Body of pancreas (tissue), 4 donors: ENCODE measurements at regions not wholly inside any gene's neighbourhood (a gene's known extent, or its start where the extent isn't known, plus 50 kb on each side); places are given as distances from the start of the nearest gene placed in this dataset.

Experiments
- ATAC-seq: fragments of 150-250 bp; one replicate; pipeline ENCODE4 v1.9.1; 2016
- DNase-seq, 4 donors: peaks; one replicate each; pipeline ENCODE4 v3.0.0-alpha.2; 2019
- H3K27ac ChIP-seq, 4 donors: fragments of 200-600 bp; sonication (generic); 1 replicate in 3 of 4; 2 replicates in 1 of 4; pipeline versions ENCODE4 v1.5.1 to v1.6.1; 2016 to 2019; ENCODE audit warnings: mild to moderate bottlenecking in 1 of 4, mixed read lengths in 1 of 4, moderate library complexity in 1 of 4
- H3K27me3 ChIP-seq, 2 donors: fragments of 200-600 bp; sonication (generic); one replicate each; pipeline ENCODE4 v1.6.0; 2016; ENCODE audit warnings: mild to moderate bottlenecking in 1 of 2
- H3K36me3 ChIP-seq, 2 donors: fragments of 200-600 bp; sonication (generic); replicated peaks in 1 of 2; 2 replicates each; pipeline ENCODE4 v1.5.1; 2016; ENCODE audit warnings: low read depth in 2 of 2; ENCODE audit not compliant: insufficient read depth in 1 of 2
- H3K4me1 ChIP-seq: fragments of 200-600 bp; sonication (generic); one replicate; pipeline ENCODE4 v1.6.0; 2016
- H3K4me3 ChIP-seq, 2 donors: fragments of 200-600 bp; sonication (generic); 1 replicate in 1 of 2; 2 replicates in 1 of 2; pipeline ENCODE4 v1.5.1; 2016 to 2019
- H3K9me3 ChIP-seq, 3 donors: fragments of 200-600 bp; sonication (generic); 1 replicate in 2 of 3; 2 replicates in 1 of 3; pipeline ENCODE4 v1.5.1; 2016
- POLR2A ChIP-seq, 3 donors: fragments of 450-650 bp; IDR thresholded peaks; one replicate each; pipeline ENCODE4 v1.6.1; 2016; ENCODE audit warnings: antibody characterized with exemption in 3 of 3, mild to moderate bottlenecking in 2 of 3
- WGBS, 2 donors: methylation state at CpG; one replicate each; pipeline ENCODE4 v1.1.5; 2017; 5-methylcytosine and 5-hydroxymethylcytosine counted together
- intact Hi-C: fragments of 100-400 bp; cut with DNase I; formaldehyde crosslinking; loops from one replicate; pipeline ENCODE4 v1.15.1; 2023
- TF ChIP-seq, protein P1 (sequence below), 7 experiments: fragments of 450-650 bp in 4 of 7; fragments of 200-600 bp in 3 of 7; sonication (generic) in 3 of 7; IDR thresholded peaks; one replicate each; pipeline ENCODE4 v1.5.1; 2016 to 2019; ENCODE audit warnings: antibody characterized with exemption in 7 of 7

- Histone ChIP-seq H3K36me3 (no peaks in the 10 kb centered on the region), H3K9me3 (no peaks in the 10 kb centered on the region), H3K27ac (no peak overlapping the region), H3K4me3 (no peak overlapping the region), H3K27me3 (no peaks in the 10 kb centered on the region), H3K4me1 (peaks cover 4% of the 10 kb centered on the region)
- no peak for TF ChIP-seq POLR2A (IDR thresholded peaks at IDR 0.05)
- TF ChIP-seq, protein P1, sequence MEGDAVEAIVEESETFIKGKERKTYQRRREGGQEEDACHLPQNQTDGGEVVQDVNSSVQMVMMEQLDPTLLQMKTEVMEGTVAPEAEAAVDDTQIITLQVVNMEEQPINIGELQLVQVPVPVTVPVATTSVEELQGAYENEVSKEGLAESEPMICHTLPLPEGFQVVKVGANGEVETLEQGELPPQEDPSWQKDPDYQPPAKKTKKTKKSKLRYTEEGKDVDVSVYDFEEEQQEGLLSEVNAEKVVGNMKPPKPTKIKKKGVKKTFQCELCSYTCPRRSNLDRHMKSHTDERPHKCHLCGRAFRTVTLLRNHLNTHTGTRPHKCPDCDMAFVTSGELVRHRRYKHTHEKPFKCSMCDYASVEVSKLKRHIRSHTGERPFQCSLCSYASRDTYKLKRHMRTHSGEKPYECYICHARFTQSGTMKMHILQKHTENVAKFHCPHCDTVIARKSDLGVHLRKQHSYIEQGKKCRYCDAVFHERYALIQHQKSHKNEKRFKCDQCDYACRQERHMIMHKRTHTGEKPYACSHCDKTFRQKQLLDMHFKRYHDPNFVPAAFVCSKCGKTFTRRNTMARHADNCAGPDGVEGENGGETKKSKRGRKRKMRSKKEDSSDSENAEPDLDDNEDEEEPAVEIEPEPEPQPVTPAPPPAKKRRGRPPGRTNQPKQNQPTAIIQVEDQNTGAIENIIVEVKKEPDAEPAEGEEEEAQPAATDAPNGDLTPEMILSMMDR (IDR thresholded peaks at IDR 0.05), result no peak
- 89 to 91% methylated on average over 12 of the region's 12 CpGs for WGBS, 2 donors
- intact Hi-C loops, result no loop called here
- no peak for DNase-seq
- ATAC-seq, result no peak
Measured at GRCh38 chr13:44822291-44822690, 167.0 kb downstream of the NUFIP1 start.

DNA sequence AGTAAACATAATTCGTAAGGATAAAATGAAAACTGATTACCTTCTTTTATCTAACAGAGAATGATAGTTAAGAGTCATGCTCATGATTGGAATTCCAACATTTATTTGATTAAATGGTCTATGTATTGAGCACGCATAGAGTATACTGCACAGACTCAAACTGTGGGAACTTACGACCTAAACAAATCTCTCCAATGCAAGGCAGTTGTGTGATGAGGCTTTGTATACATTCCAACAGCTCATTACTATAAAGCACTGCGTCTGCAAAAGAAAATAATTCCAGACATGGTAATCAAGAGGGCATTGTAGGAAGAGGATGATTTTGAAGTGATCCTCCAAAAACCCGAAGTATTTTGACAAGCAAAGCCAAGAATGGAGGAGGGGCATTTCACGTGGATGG is 169.5 kb downstream of the NUFIP1 start:
- no peak for TF ChIP-seq POLR2A (IDR thresholded peaks at IDR 0.05)
- TF ChIP-seq, protein P1 (IDR thresholded peaks at IDR 0.05), result no peak
- intact Hi-C loops, result no loop called here
- 84 to 85% methylated on average over 6 of the region's 6 CpGs for WGBS, 2 donors

DNA sequence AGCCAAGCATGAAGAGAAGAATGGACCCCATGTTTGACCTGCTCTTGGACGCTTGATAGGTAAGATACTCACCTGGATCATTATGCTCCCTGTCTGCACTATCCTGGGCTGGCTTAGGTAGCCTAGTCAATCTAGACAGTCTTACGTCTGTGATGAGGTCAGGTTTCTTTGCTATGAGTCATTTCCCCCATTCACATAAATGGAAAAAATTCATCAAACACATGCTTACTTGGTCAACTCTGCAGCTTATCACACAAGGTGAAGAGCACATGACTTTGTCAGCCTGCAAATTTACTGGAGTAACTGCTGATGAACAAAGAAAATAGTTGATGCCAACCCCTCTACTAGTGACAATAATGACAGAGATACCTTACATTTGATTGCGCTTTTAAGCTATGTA is 170.0 kb downstream of the NUFIP1 start:
- intact Hi-C loops, result no loop called here
- H3K4me3 ChIP-seq, result no peak overlapping the region
- WGBS, 2 donors, result 67 to 73% methylated on average over 3 of the region's 3 CpGs
- DNase-seq (peak in 2 of 4 donors; percentile 38 to 54), ATAC-seq (peak; percentile 74)
- H3K4me1 ChIP-seq, result peaks cover 13% of the 10 kb centered on the region
- H3K36me3 ChIP-seq, result no peaks in the 10 kb centered on the region
- no peaks in the 10 kb centered on the region for H3K9me3 ChIP-seq
- TF ChIP-seq POLR2A (IDR thresholded peaks at IDR 0.05), result no peak
- TF ChIP-seq, protein P1 (IDR thresholded peaks at IDR 0.05), result no peak
- no peaks in the 10 kb centered on the region for H3K27me3 ChIP-seq
- H3K27ac ChIP-seq, result peak overlapping the region in 2 of 4 donors; percentile 32 to 76

More for the DNA sequence above, 169.5 kb downstream of the NUFIP1 start:
- no peaks in the 10 kb centered on the region for H3K27me3 ChIP-seq
- no peaks in the 10 kb centered on the region for H3K9me3 ChIP-seq
- no peaks in the 10 kb centered on the region for H3K36me3 ChIP-seq
- no peak for DNase-seq
- H3K4me1 ChIP-seq, result peaks cover 13% of the 10 kb centered on the region
- peak overlapping the region in 1 of 4 donors; percentile 25 for H3K27ac ChIP-seq
- no peak for ATAC-seq
- no peak overlapping the region for H3K4me3 ChIP-seq

DNA sequence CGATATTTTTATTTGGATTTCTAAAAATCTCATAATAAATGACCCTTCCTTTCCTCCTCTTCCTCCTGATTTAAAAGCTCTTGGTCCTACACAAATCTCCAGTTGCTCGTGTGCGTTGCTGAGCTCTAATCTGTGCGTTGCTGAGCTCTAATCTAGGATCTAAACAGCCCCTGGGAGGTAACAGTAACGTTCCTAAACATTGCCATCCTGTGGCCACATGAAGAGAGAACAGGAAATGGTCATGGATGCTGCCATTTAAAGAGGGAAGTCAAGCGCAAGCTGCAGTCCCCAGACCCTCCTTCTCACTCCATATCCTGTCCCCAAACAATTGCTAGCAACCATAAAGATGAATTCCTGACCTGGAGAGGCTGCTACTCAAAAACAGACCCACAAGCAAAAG is 170.8 kb downstream of the NUFIP1 start:
- peak overlapping the region in 2 of 4 donors; percentile 32 to 76 for H3K27ac ChIP-seq
- DNase-seq, result peak in 2 of 4 donors; percentile 23 to 29
- H3K36me3 ChIP-seq, result no peaks in the 10 kb centered on the region
- no peak for TF ChIP-seq POLR2A (IDR thresholded peaks at IDR 0.05)
- TF ChIP-seq, protein P1 (IDR thresholded peaks at IDR 0.05), result peak in 4 of 7 experiments; percentile 18 to 48 (median 26)
- intact Hi-C loops, result no loop called here
- WGBS, 2 donors, result 48 to 72% methylated on average over 6 of the region's 6 CpGs
- no peaks in the 10 kb centered on the region for H3K27me3 ChIP-seq
- H3K9me3 ChIP-seq, result no peaks in the 10 kb centered on the region
- ATAC-seq, result peak; percentile 33
- H3K4me3 ChIP-seq, result no peak overlapping the region
- peaks cover 19% of the 10 kb centered on the region for H3K4me1 ChIP-seq

- Histone ChIP-seq H3K4me3 (no peak overlapping the region), H3K27ac (no peak overlapping the region), H3K36me3 (no peaks in the 10 kb centered on the region), H3K9me3 (no peaks in the 10 kb centered on the region), H3K27me3 (no peaks in the 10 kb centered on the region), H3K4me1 (peaks cover 23% of the 10 kb centered on the region)
- DNase-seq (no peak), ATAC-seq (no peak)
- TF ChIP-seq, protein P1 (IDR thresholded peaks at IDR 0.05), result no peak
- no peak for TF ChIP-seq POLR2A (IDR thresholded peaks at IDR 0.05)
- 69 to 81% methylated on average over 5 of the region's 5 CpGs for WGBS, 2 donors
- intact Hi-C loops, result no loop called here
Measured at GRCh38 chr13:44818016-44818415, 171.3 kb downstream of the NUFIP1 start.
